ENCODE measurements at regions not wholly inside any gene's neighbourhood (a gene's known extent, or its start where the extent isn't known, plus 50 kb on each side); places are given as distances from the start of the nearest gene placed in this dataset.

GRCh38 chr4:19783667-19784223 lies 468.0 kb upstream of the SLIT2 start:
- in situ Hi-C loops (cut with HindIII; ENCODE audit: low pct_unique_long_range_greater_than_20kb, low sequenced_read_pairs), result no loop called here
- DNase-seq (ENCODE audit: low read depth, low spot score), result no peak

DNA sequence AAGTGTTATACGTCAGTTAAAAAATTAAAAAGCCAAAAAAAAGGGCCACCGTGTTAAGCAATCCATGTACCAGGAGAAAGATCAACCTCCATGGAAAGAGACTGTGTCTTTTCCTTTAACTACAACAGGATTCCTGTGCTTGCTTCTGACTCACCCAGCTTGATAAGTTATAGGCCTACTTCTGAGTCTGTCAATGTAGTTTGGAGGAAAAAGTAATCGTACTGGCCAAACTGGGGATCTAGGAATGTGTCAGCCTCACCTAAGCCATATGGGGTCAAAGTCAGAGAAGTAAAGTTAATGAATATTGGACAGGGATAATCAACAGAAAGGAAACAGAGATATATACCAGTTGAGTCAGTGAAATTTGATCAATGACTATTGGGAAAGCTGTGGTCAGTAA lies 470.8 kb upstream of the SLIT2 start:
- in situ Hi-C loops (cut with HindIII; ENCODE audit: low pct_unique_long_range_greater_than_20kb, low sequenced_read_pairs), result no loop called here
- DNase-seq (ENCODE audit: low read depth, low spot score), result no peak

DNA sequence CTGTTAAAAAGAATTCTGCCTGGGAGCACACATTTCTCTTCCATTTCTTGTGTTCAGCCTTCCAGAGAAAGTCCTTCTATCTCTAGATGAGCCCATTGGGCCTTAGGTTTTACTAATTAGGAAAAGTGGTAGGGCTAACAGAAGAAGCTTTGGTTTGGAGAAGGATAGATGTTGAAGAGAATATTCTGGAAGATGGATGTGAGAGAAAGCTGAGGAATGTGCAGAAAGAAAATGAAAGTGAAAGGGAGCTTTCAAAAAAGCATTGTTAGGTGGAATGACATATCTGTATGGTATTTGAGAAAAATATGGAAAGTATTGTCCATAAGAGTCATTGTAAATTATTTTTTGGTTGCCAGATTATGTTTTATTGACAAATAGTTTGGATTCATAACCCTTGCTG lies 474.8 kb upstream of the SLIT2 start:
- no peak for DNase-seq (ENCODE audit: low read depth, low spot score)
- in situ Hi-C loops (cut with HindIII; ENCODE audit: low pct_unique_long_range_greater_than_20kb, low sequenced_read_pairs), result no loop called here

DNA sequence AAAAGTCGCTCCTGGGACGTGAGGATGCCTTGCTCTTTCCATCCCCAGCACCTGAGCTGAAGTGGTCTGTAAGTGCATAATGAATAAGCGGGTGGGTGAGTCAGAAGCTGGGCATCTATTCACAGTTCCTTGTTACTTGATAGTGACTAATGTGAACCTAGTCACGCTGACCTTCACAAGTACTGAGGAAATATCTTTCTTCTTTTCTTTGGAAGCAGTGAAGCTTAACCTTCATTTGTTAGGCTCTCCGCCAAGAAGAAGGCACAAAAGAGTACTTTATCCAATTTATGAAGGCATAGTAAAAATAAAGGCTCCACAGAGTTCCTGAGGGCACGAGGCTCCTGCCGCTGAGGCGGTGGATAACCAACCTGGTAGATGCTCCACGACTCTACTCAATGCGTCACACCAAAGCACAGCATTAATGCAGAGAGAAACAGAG lies 475.7 kb upstream of the SLIT2 start:
- DNase-seq (ENCODE audit: low read depth, low spot score), result peak; percentile 79
- in situ Hi-C loops (cut with HindIII; ENCODE audit: low pct_unique_long_range_greater_than_20kb, low sequenced_read_pairs), result no loop called here

DNA sequence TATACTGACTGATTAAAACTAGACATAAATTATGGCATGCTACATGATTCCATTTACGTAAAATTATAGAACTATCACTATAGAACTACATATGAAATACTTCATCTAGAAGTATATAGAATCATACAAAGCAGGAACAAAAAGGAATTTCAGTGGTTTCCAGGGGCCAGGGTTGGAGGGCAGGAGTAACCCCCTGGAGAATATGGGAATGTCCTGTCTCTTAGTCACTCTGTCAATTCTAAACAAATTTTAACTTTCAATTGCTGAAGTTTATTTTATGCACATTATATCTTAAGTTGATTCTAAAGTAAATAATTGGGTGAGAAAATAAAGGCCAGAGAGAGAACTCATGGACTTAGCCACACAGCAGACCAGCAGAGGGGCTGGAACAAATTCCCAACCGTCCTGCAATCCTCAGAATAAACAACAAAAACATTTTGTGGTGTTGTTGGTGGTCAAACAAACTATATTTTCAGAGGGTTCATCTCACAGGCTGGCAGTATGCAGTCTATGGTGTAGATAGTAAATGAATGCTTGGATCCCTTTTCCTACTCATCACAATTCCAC lies 476.9 kb upstream of the SLIT2 start:
- DNase-seq (ENCODE audit: low read depth, low spot score), result no peak
- in situ Hi-C loops (cut with HindIII; ENCODE audit: low pct_unique_long_range_greater_than_20kb, low sequenced_read_pairs), result no loop called here

DNA sequence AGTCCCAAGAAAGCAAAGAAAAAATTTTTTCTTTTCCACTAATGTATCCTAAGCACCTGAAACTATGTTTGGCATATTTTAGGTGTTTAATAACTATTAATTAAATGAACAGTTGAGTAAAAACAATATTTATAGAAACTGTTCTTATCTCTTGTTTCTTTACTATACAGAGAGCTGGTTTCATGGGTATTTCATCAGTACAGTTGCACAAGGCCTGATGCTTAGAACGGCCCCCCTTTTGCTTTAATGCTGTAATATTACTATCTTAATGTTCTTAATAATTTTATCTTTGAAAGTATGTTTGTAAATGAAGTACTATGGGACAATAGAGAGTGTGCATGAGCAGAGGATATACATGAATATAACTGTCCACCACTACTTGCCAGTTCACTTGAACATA lies 479.1 kb upstream of the SLIT2 start:
- in situ Hi-C loops (cut with HindIII; ENCODE audit: low pct_unique_long_range_greater_than_20kb, low sequenced_read_pairs), result no loop called here
- no peak for DNase-seq (ENCODE audit: low read depth, low spot score)

GRCh38 chr4:19756661-19757060 lies 495.0 kb upstream of the SLIT2 start:
- no peak for DNase-seq (ENCODE audit: low read depth, low spot score)
- in situ Hi-C loops (cut with HindIII; ENCODE audit: low pct_unique_long_range_greater_than_20kb, low sequenced_read_pairs), result no loop called here

DNA sequence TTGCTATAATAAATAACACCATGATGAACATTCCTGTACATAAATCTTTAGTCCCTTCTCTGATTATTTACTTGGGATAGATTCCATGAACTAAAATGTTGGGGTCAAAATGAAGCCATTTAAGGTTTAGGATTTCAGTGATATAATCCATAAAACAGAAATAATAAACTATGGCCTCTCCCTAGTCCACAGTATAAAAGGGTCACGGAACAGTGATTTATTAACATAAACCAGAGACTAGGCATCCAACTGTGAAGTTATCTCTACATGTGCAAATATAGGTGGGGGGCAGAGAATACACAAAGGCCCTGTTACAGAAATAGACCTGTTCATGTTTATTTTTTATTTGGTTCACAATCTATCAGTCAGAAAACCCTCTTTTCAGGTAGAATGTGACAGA lies 499.1 kb upstream of the SLIT2 start:
- in situ Hi-C loops (cut with HindIII; ENCODE audit: low pct_unique_long_range_greater_than_20kb, low sequenced_read_pairs), result no loop called here
- no peak for DNase-seq (ENCODE audit: low read depth, low spot score)

GRCh38 chr4:19748519-19749479 lies 502.9 kb upstream of the SLIT2 start:
- no peak for DNase-seq (ENCODE audit: low read depth, low spot score)
- in situ Hi-C loops (cut with HindIII; ENCODE audit: low pct_unique_long_range_greater_than_20kb, low sequenced_read_pairs), result no loop called here

- DNase-seq (ENCODE audit: low read depth, low spot score), result no peak
Observed at GRCh38 chr4:19746377-19746776, 505.3 kb upstream of the SLIT2 start.

DNA sequence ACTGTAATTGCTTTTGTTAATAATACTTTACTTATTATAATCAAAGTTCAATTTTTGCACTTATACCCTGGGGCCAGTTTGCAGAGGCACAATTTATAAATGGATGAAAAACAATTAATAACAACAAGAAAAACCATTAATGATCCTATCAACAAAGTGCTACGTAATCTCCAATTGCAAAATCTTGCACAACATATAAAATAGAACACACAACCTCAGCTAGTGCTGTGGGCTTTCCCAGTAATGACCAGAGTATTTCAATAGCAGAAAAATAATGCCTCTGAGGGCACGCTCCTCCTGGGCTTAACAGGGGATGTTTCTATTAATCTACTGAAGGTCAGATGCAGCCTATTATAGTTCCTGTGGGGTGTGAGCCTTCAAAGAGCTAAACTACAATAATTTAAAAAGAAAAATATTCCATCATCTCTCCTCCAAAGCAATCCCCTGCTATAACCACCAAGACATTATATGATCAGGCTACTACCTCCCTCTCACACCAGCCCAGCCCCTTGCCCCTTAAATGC lies 508.5 kb upstream of the SLIT2 start:
- in situ Hi-C loops (cut with HindIII; ENCODE audit: low pct_unique_long_range_greater_than_20kb, low sequenced_read_pairs), result no loop called here
- DNase-seq (ENCODE audit: low read depth, low spot score), result no peak

More at GRCh38 chr4:19746377-19746776, 505.3 kb upstream of the SLIT2 start:
- in situ Hi-C loops (cut with HindIII; ENCODE audit: low pct_unique_long_range_greater_than_20kb, low sequenced_read_pairs), result no loop called here

DNA sequence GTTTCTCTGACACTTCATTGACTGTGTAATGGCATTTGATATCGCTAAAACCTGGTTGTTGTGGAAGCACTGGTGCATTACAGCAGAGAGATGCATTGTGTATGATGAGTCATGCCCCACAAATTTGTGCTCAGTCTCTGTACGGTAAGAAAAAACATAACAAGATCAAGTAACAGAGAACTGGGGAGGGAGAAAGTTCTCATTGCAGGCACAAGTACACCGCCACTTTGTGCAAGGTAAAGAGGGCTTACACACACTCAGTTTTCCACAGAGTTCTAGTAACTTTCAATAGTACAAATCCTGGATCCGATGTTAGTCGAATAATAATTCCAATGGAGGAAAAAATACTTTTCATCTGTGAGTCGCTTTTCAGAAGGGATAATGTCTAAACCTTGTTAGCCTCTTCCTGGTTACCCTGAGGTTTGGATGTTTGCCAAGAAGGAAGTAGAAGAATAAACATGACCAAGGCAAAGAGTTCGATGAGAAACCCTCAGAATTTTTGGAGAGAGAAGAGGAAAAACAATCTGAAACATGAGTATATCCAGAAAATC lies 512.5 kb upstream of the SLIT2 start:
- DNase-seq (ENCODE audit: low read depth, low spot score), result peak; percentile 16
- in situ Hi-C loops (cut with HindIII; ENCODE audit: low pct_unique_long_range_greater_than_20kb, low sequenced_read_pairs), result no loop called here

DNA sequence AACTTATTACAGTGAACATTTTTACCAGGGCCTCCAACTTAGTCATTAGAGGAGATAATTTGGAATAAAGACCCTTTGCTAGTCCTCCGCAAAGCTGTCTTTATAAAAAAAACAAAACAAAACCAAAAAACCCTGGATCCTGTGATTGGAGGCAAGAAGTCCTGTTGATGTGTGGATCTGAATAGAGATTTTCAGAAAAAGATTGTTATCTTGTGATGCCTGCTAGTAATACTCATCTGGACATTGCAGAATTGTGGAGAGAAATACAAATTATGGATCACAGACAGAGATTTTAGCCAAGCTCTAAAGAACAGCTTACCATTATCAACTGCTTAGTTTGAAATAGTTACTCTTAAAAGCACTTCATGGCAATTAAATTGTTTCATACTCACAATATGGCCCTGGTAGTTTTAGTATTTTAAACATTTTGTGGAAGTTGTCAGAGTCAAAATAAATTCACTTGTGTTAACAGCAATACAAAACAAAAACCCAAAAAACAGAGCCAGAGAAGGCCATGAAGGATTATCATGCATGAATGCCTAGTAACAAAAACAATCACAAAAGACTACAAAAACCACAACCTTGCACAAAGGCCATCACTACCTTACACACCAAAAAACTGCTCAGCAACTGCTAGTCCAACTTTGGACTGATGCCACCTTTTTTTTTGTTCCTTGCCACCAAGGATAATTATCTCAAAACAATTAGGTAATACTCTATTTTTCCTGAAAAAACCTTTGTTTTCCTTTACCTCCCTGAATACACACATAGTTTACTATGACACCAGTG lies 514.5 kb upstream of the SLIT2 start:
- no peak for DNase-seq (ENCODE audit: low read depth, low spot score)
- in situ Hi-C loops (cut with HindIII; ENCODE audit: low pct_unique_long_range_greater_than_20kb, low sequenced_read_pairs), result no loop called here

GRCh38 chr4:19735012-19735411 lies 516.7 kb upstream of the SLIT2 start:
- no peak for DNase-seq (ENCODE audit: low read depth, low spot score)
- in situ Hi-C loops (cut with HindIII; ENCODE audit: low pct_unique_long_range_greater_than_20kb, low sequenced_read_pairs), result no loop called here

GRCh38 chr4:19729886-19730651 lies 521.6 kb upstream of the SLIT2 start:
- DNase-seq (ENCODE audit: low read depth, low spot score), result no peak
- in situ Hi-C loops (cut with HindIII; ENCODE audit: low pct_unique_long_range_greater_than_20kb, low sequenced_read_pairs), result no loop called here

DNA sequence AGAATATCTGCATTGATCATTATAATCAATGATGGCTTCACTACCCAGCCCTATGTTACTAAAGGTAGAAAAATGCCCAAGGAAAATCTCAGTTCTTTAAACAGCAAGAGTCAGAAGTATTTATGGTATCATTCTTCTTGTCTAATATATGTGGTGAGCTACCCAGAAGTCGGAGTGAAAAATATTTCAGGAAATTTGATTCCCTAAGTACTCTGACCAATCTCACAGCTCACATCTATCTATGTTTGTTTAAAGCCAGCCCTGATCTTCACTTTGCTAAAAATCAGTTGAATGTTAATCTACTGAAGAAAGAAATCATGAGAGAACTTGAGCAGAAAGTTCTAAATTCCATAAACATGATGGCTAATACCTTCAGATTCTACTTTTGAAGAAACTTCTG lies 522.9 kb upstream of the SLIT2 start:
- no peak for DNase-seq (ENCODE audit: low read depth, low spot score)
- in situ Hi-C loops (cut with HindIII; ENCODE audit: low pct_unique_long_range_greater_than_20kb, low sequenced_read_pairs), result no loop called here

- in situ Hi-C loops (cut with HindIII; ENCODE audit: low pct_unique_long_range_greater_than_20kb, low sequenced_read_pairs), result no loop called here
- no peak for DNase-seq (ENCODE audit: low read depth, low spot score)
Observed at GRCh38 chr4:19727141-19727540, 524.6 kb upstream of the SLIT2 start.

Data from SK-MEL-5 (cell line).